ENCODE measurements at regions not wholly inside any gene's neighbourhood (a gene's known extent, or its start where the extent isn't known, plus 50 kb on each side); places are given as distances from the start of the nearest gene placed in this dataset.

- Histone ChIP-seq H3K9me3 (no peaks in the 10 kb centered on the region), H3K27me3 (no peaks in the 10 kb centered on the region), H3K4me1 (no peaks in the 10 kb centered on the region), H3K27ac (no peak overlapping the region), H3K9ac (ENCODE audit: low read depth in 2 of 2, low read length in 2 of 2) (no peak overlapping the region), H3K36me3 (no peaks in the 10 kb centered on the region), H3K4me3 (no peak overlapping the region)
- no peak for TF ChIP-seq CTCF (IDR thresholded peaks at IDR 0.05)
- no peak for DNase-seq
- intact Hi-C loops (cut with DNase I): no loop called here
Observed at GRCh38 chr4:24241511-24241910, 342.8 kb downstream of the DHX15 start.

- Histone ChIP-seq H3K4me3 (no peak overlapping the region), H3K9ac (ENCODE audit: low read depth in 2 of 2, low read length in 2 of 2) (no peak overlapping the region), H3K27ac (no peak overlapping the region), H3K27me3 (no peaks in the 10 kb centered on the region), H3K4me1 (no peaks in the 10 kb centered on the region), H3K9me3 (no peaks in the 10 kb centered on the region), H3K36me3 (no peaks in the 10 kb centered on the region)
- no peak for DNase-seq
- no peak for TF ChIP-seq CTCF (IDR thresholded peaks at IDR 0.05)
- intact Hi-C loops (cut with DNase I): no loop called here
Observed at GRCh38 chr4:24240655-24241054, 343.7 kb downstream of the DHX15 start.

- intact Hi-C loops (cut with DNase I): no loop called here
- Histone ChIP-seq H3K9me3 (no peaks in the 10 kb centered on the region), H3K36me3 (no peaks in the 10 kb centered on the region), H3K4me3 (no peak overlapping the region), H3K27me3 (no peaks in the 10 kb centered on the region), H3K27ac (no peak overlapping the region), H3K4me1 (no peaks in the 10 kb centered on the region), H3K9ac (ENCODE audit: low read depth in 2 of 2, low read length in 2 of 2) (no peak overlapping the region)
- DNase-seq: no peak
- TF ChIP-seq CTCF (IDR thresholded peaks at IDR 0.05): no peak
Observed at GRCh38 chr4:24237709-24238108, 346.6 kb downstream of the DHX15 start.

- Histone ChIP-seq H3K36me3 (no peaks in the 10 kb centered on the region), H3K9me3 (no peaks in the 10 kb centered on the region), H3K4me1 (no peaks in the 10 kb centered on the region), H3K9ac (ENCODE audit: low read depth in 2 of 2, low read length in 2 of 2) (no peak overlapping the region), H3K4me3 (no peak overlapping the region), H3K27me3 (no peaks in the 10 kb centered on the region), H3K27ac (no peak overlapping the region)
- DNase-seq: no peak
- intact Hi-C loops (cut with DNase I): no loop called here
- no peak for TF ChIP-seq CTCF (IDR thresholded peaks at IDR 0.05)
Observed at GRCh38 chr4:24236532-24236931, 346.7 kb upstream of the PPARGC1A start.

- no peak for TF ChIP-seq CTCF (IDR thresholded peaks at IDR 0.05)
- Histone ChIP-seq H3K27me3 (no peaks in the 10 kb centered on the region), H3K9me3 (no peaks in the 10 kb centered on the region), H3K4me1 (no peaks in the 10 kb centered on the region), H3K27ac (no peak overlapping the region), H3K4me3 (no peak overlapping the region), H3K9ac (ENCODE audit: low read depth in 2 of 2, low read length in 2 of 2) (no peak overlapping the region), H3K36me3 (no peaks in the 10 kb centered on the region)
- intact Hi-C loops (cut with DNase I): no loop called here
- DNase-seq: no peak
Observed at GRCh38 chr4:24236120-24236519, 346.3 kb upstream of the PPARGC1A start.

- intact Hi-C loops (cut with DNase I): no loop called here
- Histone ChIP-seq H3K4me1 (no peaks in the 10 kb centered on the region), H3K9me3 (no peaks in the 10 kb centered on the region), H3K27me3 (no peaks in the 10 kb centered on the region), H3K36me3 (no peaks in the 10 kb centered on the region), H3K4me3 (no peak overlapping the region), H3K27ac (no peak overlapping the region), H3K9ac (ENCODE audit: low read depth in 2 of 2, low read length in 2 of 2) (no peak overlapping the region)
- no peak for TF ChIP-seq CTCF (IDR thresholded peaks at IDR 0.05)
- peak; percentile 21 for DNase-seq
Observed at GRCh38 chr4:24235618-24236017, 345.8 kb upstream of the PPARGC1A start.

Data from colonic mucosa (tissue), 4 donors.